Heart left ventricle (tissue), 13 donors: ENCODE measurements at regions not wholly inside any gene's neighbourhood (a gene's known extent, or its start where the extent isn't known, plus 50 kb on each side); places are given as distances from the start of the nearest gene placed in this dataset.

Experiments used
- POLR2A ChIP-seq, 2 donors: fragments of 450-650 bp; IDR thresholded peaks; one replicate each; pipeline ENCODE4 v1.6.1; 2017; ENCODE audit warnings: antibody characterized with exemption in 2 of 2, mild to moderate bottlenecking in 2 of 2, moderate library complexity in 2 of 2
- TF ChIP-seq, protein P1 (sequence below), 12 donors: fragments of 200-600 bp; sonication (generic) in 4 of 12; IDR thresholded peaks; one replicate each; pipeline versions ENCODE4 v1.5.0 to v1.8.0; 2018 to 2022; ENCODE audit warnings: antibody characterized with exemption in 12 of 12, mild to moderate bottlenecking in 5 of 12
- donor health status: ischemic (EF 13 %, LVEDD 7.1; RV severe dilation, severe dysfunction).
- donor health status: DM: no; HTN: yes; CAD: no.
- donor health status: DM: no; HTN: no; CAD: no.
- donor health status: ischemic (EF 25% LVEDD 6.9; RV normal size, moderate dysfunction).
- donor health status: ischemic (EF 25% LVEDD 5.7; RV mildly dilated, moderate dysfunction).
- donor health status: ischemic (EF 35%, LVEDD 5.7; RV mildly dilated, moderate dysfunction).
- donor health status: nonischemic (EF 11% LVEDD 7.7; RV severe dilation, severe dysfunction).
- donor health status: DM: yes; HTN: yes; CAD: no.
- donor health status: PGD.
- donor health status: ischemic (EF 29% LVEDD 5.4; RV normal size, mild dysfunction).
- donor health status: nonischemic (EF 23%, LVEDD 6.1; RV moderate dilation, normal function).

DNA sequence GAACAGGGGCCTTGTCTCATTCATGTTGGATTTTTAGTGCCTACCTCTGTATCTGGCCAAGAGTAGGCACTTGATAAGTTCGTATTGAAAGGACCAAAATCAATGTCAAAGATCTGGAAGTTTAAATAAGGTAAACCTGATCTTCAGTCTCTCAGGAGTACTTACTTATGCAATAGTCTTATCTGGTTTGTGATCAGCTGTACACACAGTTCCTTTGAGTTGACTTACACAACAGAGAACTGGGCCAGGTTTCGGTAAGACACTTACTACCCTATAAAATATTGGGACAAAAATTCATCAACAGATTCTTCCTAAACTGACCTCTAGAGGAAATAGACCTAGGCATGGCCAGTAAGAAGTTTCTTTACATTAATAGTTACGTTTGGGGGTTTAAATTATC, 113.6 kb upstream of the NXPH2 start:
- no peak for TF ChIP-seq POLR2A (IDR thresholded peaks at IDR 0.05)
- TF ChIP-seq, protein P1, sequence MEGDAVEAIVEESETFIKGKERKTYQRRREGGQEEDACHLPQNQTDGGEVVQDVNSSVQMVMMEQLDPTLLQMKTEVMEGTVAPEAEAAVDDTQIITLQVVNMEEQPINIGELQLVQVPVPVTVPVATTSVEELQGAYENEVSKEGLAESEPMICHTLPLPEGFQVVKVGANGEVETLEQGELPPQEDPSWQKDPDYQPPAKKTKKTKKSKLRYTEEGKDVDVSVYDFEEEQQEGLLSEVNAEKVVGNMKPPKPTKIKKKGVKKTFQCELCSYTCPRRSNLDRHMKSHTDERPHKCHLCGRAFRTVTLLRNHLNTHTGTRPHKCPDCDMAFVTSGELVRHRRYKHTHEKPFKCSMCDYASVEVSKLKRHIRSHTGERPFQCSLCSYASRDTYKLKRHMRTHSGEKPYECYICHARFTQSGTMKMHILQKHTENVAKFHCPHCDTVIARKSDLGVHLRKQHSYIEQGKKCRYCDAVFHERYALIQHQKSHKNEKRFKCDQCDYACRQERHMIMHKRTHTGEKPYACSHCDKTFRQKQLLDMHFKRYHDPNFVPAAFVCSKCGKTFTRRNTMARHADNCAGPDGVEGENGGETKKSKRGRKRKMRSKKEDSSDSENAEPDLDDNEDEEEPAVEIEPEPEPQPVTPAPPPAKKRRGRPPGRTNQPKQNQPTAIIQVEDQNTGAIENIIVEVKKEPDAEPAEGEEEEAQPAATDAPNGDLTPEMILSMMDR (IDR thresholded peaks at IDR 0.05): no peak
